ENCODE measurements at regions not wholly inside any gene's neighbourhood (a gene's known extent, or its start where the extent isn't known, plus 50 kb on each side); places are given as distances from the start of the nearest gene placed in this dataset.
"Not testable (repeated sequence)": the region's sequence is repeated elsewhere in the genome, so short reads cannot be mapped to it uniquely, and the experiment has no call there.

- H3K27ac ChIP-seq, result no peak overlapping the region
- no peak for TF ChIP-seq ZFX (IDR thresholded peaks at IDR 0.05; ENCODE audit: borderline replicate concordance)
- TF ChIP-seq, protein P1, sequence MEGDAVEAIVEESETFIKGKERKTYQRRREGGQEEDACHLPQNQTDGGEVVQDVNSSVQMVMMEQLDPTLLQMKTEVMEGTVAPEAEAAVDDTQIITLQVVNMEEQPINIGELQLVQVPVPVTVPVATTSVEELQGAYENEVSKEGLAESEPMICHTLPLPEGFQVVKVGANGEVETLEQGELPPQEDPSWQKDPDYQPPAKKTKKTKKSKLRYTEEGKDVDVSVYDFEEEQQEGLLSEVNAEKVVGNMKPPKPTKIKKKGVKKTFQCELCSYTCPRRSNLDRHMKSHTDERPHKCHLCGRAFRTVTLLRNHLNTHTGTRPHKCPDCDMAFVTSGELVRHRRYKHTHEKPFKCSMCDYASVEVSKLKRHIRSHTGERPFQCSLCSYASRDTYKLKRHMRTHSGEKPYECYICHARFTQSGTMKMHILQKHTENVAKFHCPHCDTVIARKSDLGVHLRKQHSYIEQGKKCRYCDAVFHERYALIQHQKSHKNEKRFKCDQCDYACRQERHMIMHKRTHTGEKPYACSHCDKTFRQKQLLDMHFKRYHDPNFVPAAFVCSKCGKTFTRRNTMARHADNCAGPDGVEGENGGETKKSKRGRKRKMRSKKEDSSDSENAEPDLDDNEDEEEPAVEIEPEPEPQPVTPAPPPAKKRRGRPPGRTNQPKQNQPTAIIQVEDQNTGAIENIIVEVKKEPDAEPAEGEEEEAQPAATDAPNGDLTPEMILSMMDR (IDR thresholded peaks at IDR 0.05), result no peak
Observed at GRCh38 chr2:239596792-239597191, 196.0 kb upstream of the HDAC4 start.

- no peak overlapping the region for H3K27ac ChIP-seq
- TF ChIP-seq, protein P1 (IDR thresholded peaks at IDR 0.05), result no peak
- TF ChIP-seq ZFX (IDR thresholded peaks at IDR 0.05; ENCODE audit: borderline replicate concordance), result no peak
Observed at GRCh38 chr2:239596253-239596652, 195.4 kb upstream of the HDAC4 start.

DNA sequence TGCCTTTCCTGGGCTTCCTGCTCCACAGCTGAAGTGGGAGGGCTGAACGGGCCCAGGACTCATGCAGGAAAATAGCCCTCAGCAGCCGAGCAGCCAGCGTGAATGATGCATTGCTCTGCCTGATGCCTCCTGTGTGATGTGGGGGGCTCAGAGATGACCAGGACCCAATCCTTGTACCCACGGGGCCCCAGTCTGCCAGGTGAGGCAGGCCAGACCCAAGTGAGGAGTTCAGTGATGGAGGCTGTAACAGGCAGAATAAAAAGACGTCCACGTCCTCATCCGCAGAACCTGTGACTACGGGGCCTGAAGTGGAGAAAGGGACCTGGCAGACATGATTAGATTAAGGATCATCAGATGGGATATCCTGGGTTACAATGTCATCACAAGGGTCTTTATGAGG is 194.9 kb upstream of the HDAC4 start:
- TF ChIP-seq, protein P1 (IDR thresholded peaks at IDR 0.05), result no peak
- H3K27ac ChIP-seq, result no peak overlapping the region

GRCh38 chr2:239594772-239595608 is 194.2 kb upstream of the HDAC4 start:
- no peak overlapping the region for H3K27ac ChIP-seq
- TF ChIP-seq, protein P1 (IDR thresholded peaks at IDR 0.05), result no peak
- TF ChIP-seq ZFX (IDR thresholded peaks at IDR 0.05; ENCODE audit: borderline replicate concordance), result no peak

DNA sequence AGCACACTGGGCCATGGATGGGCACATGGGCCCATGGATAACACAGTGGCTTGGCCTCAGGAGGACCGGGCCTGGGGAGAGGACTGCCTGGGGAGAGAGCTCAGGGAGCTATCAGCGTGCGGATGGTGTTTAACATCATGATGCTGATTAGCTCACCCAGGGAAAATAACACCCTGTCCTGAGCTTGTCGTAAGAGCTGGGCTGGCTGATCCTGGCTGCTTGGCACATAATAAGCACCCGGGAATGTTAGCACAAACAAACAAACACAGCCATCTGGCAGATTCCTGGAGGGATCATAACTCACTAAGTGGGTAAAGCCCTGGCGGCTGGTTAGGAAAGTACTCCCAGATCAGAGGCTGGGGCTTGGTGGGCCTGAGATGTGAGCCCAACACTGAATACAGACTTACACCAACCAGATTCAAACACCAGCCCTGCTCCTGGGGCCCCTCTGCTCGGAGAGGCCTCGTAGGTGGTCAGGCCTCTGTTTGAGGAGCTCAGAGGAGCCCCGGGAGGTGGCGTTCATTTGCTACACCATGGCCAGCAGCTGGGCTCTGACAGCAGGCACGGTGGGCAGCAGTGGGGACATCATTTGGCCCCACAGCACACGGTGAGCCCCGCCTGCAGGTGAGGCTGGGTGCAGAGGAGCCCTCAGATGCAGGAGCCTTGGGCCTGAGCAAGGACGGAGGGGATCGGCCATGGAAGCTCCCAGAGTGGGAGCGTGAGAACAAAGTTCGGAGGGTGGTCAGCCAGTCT is 193.4 kb upstream of the HDAC4 start:
- no peak overlapping the region for H3K27ac ChIP-seq
- TF ChIP-seq, protein P1 (IDR thresholded peaks at IDR 0.05), result no peak
- no peak for TF ChIP-seq ZFX (IDR thresholded peaks at IDR 0.05; ENCODE audit: borderline replicate concordance)

DNA sequence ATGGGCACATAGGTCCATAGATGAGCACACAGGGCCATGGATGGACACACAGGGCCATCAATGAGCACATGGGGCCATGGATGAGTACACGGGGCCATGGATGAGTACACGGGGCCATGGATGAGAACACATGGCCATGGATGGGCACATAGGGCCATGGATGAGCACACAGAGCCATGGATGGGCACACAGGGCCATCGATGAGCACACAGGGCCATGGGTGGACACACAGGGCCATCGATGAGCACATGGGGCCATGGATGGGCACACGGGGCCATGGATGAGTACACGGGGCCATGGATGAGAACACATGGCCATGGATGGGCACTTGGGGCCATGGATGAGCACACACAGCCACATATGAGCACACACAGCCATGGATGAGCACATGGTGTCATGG is 192.6 kb upstream of the HDAC4 start:
- no peak for TF ChIP-seq ZFX (IDR thresholded peaks at IDR 0.05; ENCODE audit: borderline replicate concordance)
- TF ChIP-seq, protein P1 (IDR thresholded peaks at IDR 0.05), result no peak
- H3K27ac ChIP-seq, result no peak overlapping the region

DNA sequence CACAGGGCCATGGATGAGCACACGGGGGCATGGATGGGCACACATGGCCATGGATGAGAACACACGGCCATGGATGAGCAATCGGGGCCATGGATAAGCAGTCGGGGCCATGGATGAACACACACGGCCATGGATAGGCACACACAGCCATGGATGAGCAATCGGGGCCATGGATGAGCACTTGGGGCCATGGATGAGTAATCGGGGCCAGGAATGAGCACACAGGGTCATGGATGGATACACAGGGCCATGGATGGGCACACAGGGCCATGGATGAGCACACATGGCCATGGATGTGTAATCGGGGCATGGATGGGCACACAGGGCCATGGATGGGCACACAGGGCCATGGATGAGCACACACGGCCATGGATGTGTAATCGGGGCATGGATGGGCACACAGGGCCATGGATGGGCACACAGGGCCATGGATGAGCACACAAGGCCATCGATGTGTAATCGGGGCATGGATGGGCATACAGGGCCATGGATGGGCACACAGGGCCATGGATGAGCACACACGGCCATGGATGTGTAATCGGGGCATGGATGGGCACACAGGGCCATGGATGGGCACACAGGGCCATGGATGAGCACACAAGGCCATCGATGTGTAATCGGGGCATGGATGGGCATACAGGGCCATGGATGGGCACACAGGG is 191.9 kb upstream of the HDAC4 start:
- not testable (repeated sequence) for H3K27ac ChIP-seq

Measured in 22Rv1 (cell line).